NCI-H82 treated with DMSO at 0.1 percent for 48 hours (cell line): ENCODE measurements at regions not wholly inside any gene's neighbourhood (a gene's known extent, or its start where the extent isn't known, plus 50 kb on each side); places are given as distances from the start of the nearest gene placed in this dataset.
A peak's percentile ranks its signal among the peaks of the same experiment; 100 is the strongest.

Experiments used
- DNase-seq: peaks from one replicate; lab custom pipeline; 2025; ENCODE audit not compliant: unreplicated experiment; lab: John Stamatoyannopoulos, UW

DNA sequence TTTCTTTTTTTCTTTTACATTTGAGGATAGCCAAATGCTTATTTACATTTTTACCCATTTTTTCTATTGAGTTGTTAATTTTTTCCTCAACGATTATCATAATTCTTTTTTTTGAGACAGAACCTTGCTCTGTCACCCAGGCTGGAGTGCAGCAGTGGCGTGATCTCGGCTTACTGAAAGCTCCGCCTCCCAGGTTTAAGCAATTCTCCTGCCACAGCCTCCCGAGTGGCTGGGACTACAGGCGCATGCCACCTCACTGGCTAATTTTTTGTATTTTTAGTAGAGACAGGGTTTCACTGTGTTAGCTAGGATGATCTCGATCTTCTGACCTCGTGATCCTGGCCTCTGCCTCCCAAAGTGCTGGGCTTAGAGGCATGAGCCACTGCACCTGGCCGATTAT is 208.7 kb downstream of the LIG4 start:
- DNase-seq, result no peak

DNA sequence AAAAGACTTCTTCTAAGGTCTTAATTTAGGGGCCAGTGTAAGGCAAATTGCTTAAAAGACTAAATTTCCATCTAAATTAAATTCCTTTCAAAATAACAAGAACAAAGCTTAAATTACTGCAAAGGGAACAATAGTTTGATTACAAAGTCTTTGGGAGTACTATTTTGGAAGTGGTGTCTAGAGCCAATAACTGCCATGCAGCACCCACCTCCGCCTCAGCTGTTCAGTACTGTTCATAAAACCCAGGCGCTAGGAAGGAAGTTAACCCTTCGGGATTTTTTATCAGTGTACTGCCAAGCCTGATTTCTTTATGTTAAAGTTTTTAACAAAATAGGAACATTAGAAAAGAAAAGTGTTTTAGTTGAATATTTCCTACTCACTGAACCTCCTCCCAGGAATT is 210.1 kb downstream of the LIG4 start:
- DNase-seq, result no peak

DNA sequence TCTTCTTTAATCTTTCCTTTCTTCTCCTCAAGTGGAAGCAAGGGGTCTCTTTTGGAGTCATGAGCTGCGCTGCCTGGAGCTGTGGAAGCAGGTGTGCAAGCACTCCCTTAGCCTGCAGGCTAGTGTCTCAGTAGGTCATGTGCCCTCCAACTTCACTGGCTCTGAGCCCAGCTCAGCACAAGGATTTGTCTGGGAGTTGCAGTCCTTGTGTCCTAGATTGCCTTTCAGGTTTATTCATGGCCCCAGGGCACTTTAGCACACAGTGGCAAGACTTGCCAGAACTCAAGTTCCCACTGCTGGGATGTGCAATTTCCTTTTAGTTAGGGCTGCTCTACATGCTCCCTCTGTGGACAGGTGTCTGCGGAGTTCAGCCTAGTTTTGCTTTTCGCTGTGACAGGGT is 211.7 kb downstream of the LIG4 start:
- no peak for DNase-seq

DNA sequence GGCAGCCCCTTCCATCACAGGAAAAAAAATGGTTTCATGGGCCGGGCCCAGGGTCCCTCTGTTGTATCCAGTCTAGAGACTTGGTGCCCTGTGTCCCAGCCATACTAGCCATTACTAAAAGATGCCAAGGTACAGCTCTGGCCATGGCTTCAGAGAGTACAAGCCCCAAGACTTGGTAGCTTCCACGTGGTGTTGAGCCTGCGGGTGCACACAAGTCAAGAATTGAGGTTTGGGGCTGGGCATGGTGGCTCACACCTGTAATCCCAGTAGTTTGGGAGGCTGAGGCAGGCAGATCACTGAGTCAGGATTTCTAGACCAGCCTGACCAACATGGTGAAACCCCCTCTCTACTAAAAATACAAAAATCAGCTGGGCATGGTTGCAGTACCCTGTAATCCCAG is 214.3 kb downstream of the LIG4 start:
- no peak for DNase-seq

DNA sequence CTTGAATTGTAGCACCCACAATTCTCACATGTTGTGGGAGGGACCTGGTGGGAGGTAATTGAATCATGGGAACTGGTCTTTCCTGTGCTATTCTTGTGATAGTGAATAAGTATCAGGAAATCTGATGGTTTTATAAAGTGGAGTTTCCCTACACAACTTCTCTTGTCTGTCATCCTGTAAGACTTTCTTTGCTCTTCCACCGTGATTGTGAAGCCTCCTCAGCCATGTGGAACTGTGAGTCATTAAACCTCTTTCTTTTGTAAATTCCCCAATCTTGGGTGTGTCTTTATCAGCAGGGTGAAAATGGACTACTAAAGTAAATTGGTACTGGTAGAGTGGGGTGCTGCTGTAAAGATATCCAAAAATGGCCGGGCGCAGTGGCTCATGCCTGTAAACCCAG is 215.6 kb downstream of the LIG4 start:
- no peak for DNase-seq

DNA sequence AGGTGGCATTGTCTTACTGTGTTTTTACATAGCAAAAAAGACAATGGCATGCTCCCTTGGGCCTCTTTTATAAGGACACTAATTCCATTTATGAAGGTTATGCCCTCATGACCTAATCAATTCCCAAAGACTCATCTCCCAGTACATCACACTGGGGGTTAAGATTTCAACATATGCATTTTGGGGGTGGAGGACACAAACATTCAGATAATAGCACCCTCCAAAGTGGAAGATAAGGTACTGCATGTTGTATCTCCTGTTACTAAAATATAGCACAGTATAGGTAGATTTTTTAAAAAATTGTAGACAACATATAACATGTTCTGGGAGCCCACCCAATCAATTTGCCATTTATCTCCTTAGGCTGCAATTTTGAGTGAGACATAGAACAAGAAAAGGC is 221.2 kb downstream of the LIG4 start:
- no peak for DNase-seq

- no peak for DNase-seq
Measured at GRCh38 chr13:107993239-107993949, 221.9 kb downstream of the LIG4 start.

DNA sequence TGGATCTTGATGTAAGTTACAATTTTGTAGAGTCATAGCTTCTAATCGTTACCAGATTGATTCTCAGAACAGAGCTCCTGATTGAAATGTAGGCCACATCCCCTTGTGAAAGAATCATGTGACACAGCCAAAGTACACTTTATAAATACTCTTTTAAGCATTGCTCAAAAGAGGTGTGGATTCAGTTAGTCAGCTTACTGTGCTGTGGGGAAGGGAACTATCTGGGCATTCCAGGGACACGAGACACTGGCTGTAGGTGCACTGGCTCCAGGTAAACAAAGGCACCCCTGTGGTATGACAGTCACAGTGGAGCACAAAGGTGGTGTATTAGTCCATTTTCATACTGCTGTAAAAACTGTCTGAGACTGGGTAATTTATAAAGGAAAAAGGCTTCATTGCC is 222.8 kb downstream of the LIG4 start:
- no peak for DNase-seq

DNA sequence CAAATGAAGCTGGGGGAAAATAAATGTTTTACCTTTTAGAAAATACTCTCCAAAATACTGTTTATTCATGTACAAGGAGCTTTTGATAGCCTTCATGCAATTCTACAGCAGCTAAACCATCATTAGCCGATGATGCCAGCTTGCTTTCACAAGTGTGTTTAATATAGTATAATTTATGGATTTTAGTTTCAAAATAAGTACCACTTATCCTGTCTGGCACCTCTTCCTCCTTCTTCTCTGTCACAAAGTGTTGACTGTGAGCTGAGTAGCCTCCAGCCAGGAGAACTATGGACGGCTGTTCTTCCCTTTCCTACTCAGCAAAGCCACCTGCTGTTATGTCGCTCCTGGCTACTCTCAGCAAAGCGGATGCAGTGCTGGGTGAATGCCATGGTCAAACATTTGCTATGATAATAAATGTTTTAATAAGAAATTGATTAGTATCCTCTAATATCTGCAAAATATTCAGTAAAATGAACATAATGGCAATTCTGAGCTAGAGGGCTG is 238.2 kb downstream of the LIG4 start:
- no peak for DNase-seq

- no peak for DNase-seq
Measured at GRCh38 chr13:107976628-107977027, 238.7 kb downstream of the LIG4 start.

- no peak for DNase-seq
Measured at GRCh38 chr13:107974409-107974808, 240.9 kb downstream of the LIG4 start.

DNA sequence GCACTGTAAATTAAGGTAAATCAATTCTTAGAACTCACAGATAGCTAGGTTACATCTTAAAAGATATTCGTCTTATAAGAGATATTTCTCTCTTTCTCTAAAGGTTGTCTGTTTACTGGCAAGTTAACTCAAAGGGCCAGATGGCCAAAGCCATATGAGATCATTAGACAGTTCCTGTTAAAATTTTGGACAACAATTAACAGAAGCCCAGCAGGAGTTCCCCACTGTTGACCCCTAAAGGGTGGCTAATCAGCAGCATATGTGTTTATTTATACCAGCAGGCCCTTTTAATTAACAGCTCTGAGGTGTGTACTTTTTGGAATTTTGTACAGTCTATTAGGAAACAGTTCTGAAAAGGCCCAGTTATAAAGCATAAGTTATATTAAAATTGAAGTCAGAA is 245.8 kb downstream of the LIG4 start:
- peak; percentile 25 for DNase-seq

GRCh38 chr13:107968470-107968869 is 246.9 kb downstream of the LIG4 start:
- no peak for DNase-seq

GRCh38 chr13:107964395-107964794 is 250.9 kb downstream of the LIG4 start:
- peak; percentile 38 for DNase-seq

DNA sequence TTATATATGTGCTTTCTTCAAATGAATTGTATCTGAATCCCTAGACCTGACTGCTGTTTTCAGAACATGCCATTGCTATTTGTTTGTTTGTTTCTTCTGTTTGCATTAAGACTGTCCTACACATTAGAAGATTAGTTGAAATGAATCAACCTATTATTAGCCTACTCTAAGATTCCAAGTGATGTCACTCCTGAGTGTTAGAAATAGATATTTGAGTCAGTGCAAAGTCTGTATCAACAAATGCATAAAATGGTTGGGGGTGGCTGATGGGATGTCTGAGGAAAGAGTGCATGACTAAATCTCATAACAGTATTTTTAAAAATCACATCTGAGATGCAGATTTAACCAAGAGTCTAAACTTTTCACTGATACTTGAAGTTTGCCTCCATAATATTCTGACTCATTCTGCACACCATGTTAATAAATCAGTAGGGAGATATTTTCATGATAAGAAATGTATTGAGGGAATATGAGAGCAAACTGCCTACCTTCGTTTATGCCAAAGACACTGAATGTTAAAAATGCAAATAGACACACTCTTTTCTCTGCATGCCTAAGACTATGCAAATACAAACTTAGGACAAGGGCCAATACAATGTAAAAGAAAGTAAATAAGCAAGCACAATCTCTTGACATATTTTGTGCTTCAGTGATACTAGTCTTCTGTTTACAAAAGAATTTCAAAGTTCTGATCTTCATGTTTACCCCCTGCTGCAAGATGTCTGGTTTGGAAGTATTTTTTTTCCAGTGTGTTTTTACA is 253.3 kb downstream of the LIG4 start:
- no peak for DNase-seq

DNA sequence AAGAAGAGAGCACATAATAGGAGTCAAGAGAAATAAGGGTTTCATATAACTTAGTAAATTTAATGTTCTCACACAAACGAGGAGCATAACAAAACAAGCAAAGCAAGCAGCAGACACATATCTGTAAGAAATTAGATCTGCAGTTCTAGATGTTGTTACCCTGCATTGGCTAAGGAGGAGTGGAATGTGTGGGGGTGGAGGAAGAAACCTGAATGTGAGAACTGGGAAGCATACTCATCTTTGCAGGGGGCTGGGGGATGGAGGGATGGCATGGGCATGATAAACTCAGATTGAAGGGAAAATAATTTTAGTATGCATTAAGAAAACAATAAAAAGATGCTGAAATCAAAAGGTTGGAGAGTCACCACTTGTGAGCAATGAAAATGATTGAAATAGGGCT is 255.0 kb downstream of the LIG4 start:
- no peak for DNase-seq

DNA sequence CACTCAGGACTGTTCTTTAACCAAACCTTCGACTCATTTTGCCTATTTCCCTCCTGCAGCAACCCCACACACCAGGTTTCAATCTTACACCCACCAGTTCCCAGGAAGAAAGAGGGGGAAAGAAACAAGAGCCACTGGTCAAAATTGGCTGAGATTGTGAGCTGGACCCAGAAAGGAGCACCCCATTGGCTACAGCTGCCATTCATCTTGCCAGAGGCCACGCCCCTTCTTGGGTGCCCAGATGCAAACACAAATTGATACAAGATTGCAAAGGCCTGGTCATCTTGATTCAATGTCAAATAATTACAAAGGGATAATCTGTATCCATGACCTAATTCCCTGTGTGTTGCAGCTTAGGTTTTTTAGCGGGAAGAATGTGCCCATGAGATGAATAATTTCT is 258.4 kb downstream of the LIG4 start:
- no peak for DNase-seq

DNA sequence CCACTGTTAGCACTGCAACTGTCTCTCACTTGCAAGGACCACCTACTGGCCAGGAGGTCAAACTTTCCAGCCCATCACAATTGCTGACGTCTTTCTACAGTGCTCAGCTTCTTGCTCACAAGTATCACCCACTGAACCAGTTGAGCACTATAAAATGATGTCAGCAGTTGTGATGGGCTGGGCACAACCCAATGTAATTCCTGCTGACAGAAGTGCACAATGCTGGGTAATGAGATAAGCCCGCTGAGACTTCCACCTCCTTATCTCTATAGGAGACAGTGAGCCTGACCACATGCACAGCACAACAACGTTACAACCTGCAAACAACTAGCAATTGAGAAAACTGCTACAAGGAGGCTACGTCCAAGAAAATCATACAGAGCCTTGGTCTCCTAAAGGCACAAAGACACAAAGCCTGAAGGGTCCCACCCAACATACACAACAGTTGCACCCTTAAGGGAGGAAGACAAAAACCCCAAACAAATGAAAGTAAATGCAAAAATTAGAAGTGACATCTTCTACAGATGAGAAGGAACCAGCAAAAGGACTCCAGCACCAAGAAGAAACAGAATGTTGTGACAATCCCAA is 273.2 kb downstream of the LIG4 start:
- no peak for DNase-seq

GRCh38 chr13:107941345-107942029 is 273.8 kb downstream of the LIG4 start:
- DNase-seq, result no peak

DNA sequence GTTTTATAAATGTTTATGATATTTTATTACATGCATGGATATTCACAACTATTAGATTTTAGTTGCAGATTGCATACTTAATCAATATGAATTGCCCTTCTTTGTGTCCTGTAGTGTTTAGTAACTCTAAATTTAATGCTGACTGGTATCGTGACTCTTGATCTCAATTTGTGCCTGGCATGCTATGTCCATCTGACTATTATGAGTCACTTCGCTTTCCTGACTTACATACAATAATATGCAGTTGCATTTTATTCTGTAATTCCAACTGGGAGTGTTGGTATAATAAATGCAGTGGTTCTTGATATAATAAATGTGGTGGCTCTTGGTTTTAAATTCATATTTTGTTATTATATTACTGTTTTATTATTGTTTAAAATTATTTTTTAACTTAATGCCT is 277.5 kb downstream of the LIG4 start:
- DNase-seq, result no peak

GRCh38 chr13:107931056-107931455 is 284.3 kb downstream of the LIG4 start:
- DNase-seq, result no peak

GRCh38 chr13:107928762-107929161 is 286.6 kb downstream of the LIG4 start:
- DNase-seq, result no peak
